ENCODE measurements at regions not wholly inside any gene's neighbourhood (a gene's known extent, or its start where the extent isn't known, plus 50 kb on each side); places are given as distances from the start of the nearest gene placed in this dataset.

GRCh38 chr2:38465789-38466127 lies 88.7 kb upstream of the ATL2 start (continued):
- TF ChIP-seq NFYC (CRISPR knock-in tag; IDR thresholded peaks at IDR 0.05) = no peak
- no peak for TF ChIP-seq JARID2 (CRISPR knock-in tag; IDR thresholded peaks at IDR 0.05; ENCODE audit: insufficient replicate concordance)
- TF ChIP-seq ZNF143 (CRISPR knock-in tag; IDR thresholded peaks at IDR 0.05) = no peak
- TF ChIP-seq KLF6 (CRISPR knock-in tag; IDR thresholded peaks at IDR 0.05) = no peak
- TF ChIP-seq ZNF564 (CRISPR knock-in tag; IDR thresholded peaks at IDR 0.05) = no peak
- TF ChIP-seq NFIB (CRISPR knock-in tag; IDR thresholded peaks at IDR 0.05; ENCODE audit: borderline replicate concordance) = no peak
- TF ChIP-seq SYNCRIP (IDR thresholded peaks at IDR 0.05; ENCODE audit: insufficient read depth, low read depth, low read length) = no peak
- no peak for TF ChIP-seq CAMTA2 (CRISPR knock-in tag; IDR thresholded peaks at IDR 0.05; ENCODE audit: borderline replicate concordance)
- TF ChIP-seq ZNF124 (CRISPR knock-in tag; IDR thresholded peaks at IDR 0.05) = no peak
- no peak for TF ChIP-seq RFX5 (IDR thresholded peaks at IDR 0.05; ENCODE audit: low read depth, low read length)
- no peak for TF ChIP-seq NR2C2 (CRISPR knock-in tag; IDR thresholded peaks at IDR 0.05; ENCODE audit: borderline replicate concordance)
- TF ChIP-seq ZNF350 (CRISPR knock-in tag; IDR thresholded peaks at IDR 0.05; ENCODE audit: borderline replicate concordance, low read depth) = no peak
- TF ChIP-seq HDAC1 (CRISPR knock-in tag; IDR thresholded peaks at IDR 0.05) = no peak
- no peak for TF ChIP-seq HMGA1 (CRISPR knock-in tag; conservative IDR thresholded peaks at IDR 0.05)
- peak; percentile 54; the same call in 1 of the 2 replicates for TF ChIP-seq SALL1 (CRISPR knock-in tag; IDR thresholded peaks at IDR 0.05)
- no peak for TF ChIP-seq CREBL2 (CRISPR knock-in tag; IDR thresholded peaks at IDR 0.05; ENCODE audit: borderline replicate concordance)
- peak; percentile 90 for TF ChIP-seq STAG1 (CRISPR knock-in tag; IDR thresholded peaks at IDR 0.05)
- no peak for TF ChIP-seq GATA4 (IDR thresholded peaks at IDR 0.05; ENCODE audit: borderline replicate concordance, low read depth)
- no peak for TF ChIP-seq NFAT5 (CRISPR knock-in tag; IDR thresholded peaks at IDR 0.05)
- TF ChIP-seq PCBP1 (IDR thresholded peaks at IDR 0.05; ENCODE audit: borderline replicate concordance, low read depth, low read length) = no peak
- TF ChIP-seq ZSCAN22 (CRISPR knock-in tag; IDR thresholded peaks at IDR 0.05) = no peak
- TF ChIP-seq MIXL1 (CRISPR knock-in tag; IDR thresholded peaks at IDR 0.05) = peak; percentile 44; the same call in 1 of the 2 replicates
- no peak for TF ChIP-seq TP53 (CRISPR knock-in tag; conservative IDR thresholded peaks at IDR 0.05)
- TF ChIP-seq TFAP4 (IDR thresholded peaks at IDR 0.05; ENCODE audit: borderline replicate concordance, low read depth) = peak; percentile 52; the same call in 1 of the 2 replicates
- TF ChIP-seq BATF2 (CRISPR knock-in tag; IDR thresholded peaks at IDR 0.05) = no peak
- no peak for TF ChIP-seq BRCA1 (CRISPR knock-in tag; IDR thresholded peaks at IDR 0.05)
- no peak for TF ChIP-seq ARNT (IDR thresholded peaks at IDR 0.05)
- no peak for TF ChIP-seq MTF2 (CRISPR knock-in tag; IDR thresholded peaks at IDR 0.05; ENCODE audit: borderline replicate concordance)
- no peak for TF ChIP-seq AHR (CRISPR knock-in tag; IDR thresholded peaks at IDR 0.05)
